ENCODE measurements at regions not wholly inside any gene's neighbourhood (a gene's known extent, or its start where the extent isn't known, plus 50 kb on each side); places are given as distances from the start of the nearest gene placed in this dataset.
"Not testable (repeated sequence)": the region's sequence is repeated elsewhere in the genome, so short reads cannot be mapped to it uniquely, and the experiment has no call there.

- H3K27me3 ChIP-seq (ENCODE audit: control insufficient read depth, insufficient read depth, low read length, poor library complexity, severe bottlenecking); H3K4me1 ChIP-seq (ENCODE audit: control insufficient read depth, insufficient read depth, low read length); H3K36me3 ChIP-seq (ENCODE audit: control insufficient read depth, insufficient read depth, low read length); H3K4me3 ChIP-seq (ENCODE audit: insufficient read depth, low read depth, low read length); H3K9me3 ChIP-seq (ENCODE audit: control insufficient read depth, low read length); H3K27ac ChIP-seq (ENCODE audit: insufficient read depth, low read depth, low read length, poor library complexity, severe bottlenecking): not testable (repeated sequence)
- 97 to 100% methylated on average over 1 to 2 of the region's 3 CpGs for WGBS, 2 experiments
Measured at GRCh38 chr7:66476056-66476455, 152.6 kb upstream of the KCTD7 start.

GRCh38 chr7:66477822-66478397, 150.8 kb upstream of the KCTD7 start:
- H3K36me3 ChIP-seq (ENCODE audit: control insufficient read depth, insufficient read depth, low read length); H3K4me1 ChIP-seq (ENCODE audit: control insufficient read depth, insufficient read depth, low read length); H3K9me3 ChIP-seq (ENCODE audit: control insufficient read depth, low read length); H3K27me3 ChIP-seq (ENCODE audit: control insufficient read depth, insufficient read depth, low read length, poor library complexity, severe bottlenecking); H3K4me3 ChIP-seq (ENCODE audit: insufficient read depth, low read depth, low read length); H3K27ac ChIP-seq (ENCODE audit: insufficient read depth, low read depth, low read length, poor library complexity, severe bottlenecking): not testable (repeated sequence)
- 84 to 100% methylated on average over 2 to 3 of the region's 3 CpGs for WGBS, 2 experiments

- H3K27ac ChIP-seq (ENCODE audit: insufficient read depth, low read depth, low read length, poor library complexity, severe bottlenecking); H3K4me3 ChIP-seq (ENCODE audit: insufficient read depth, low read depth, low read length); H3K4me1 ChIP-seq (ENCODE audit: control insufficient read depth, insufficient read depth, low read length); H3K36me3 ChIP-seq (ENCODE audit: control insufficient read depth, insufficient read depth, low read length); H3K9me3 ChIP-seq (ENCODE audit: control insufficient read depth, low read length); H3K27me3 ChIP-seq (ENCODE audit: control insufficient read depth, insufficient read depth, low read length, poor library complexity, severe bottlenecking): not testable (repeated sequence)
- WGBS, 2 experiments, result no CpG with 5 or more reads among the region's 1 CpG
Measured at GRCh38 chr7:66481229-66481628, 147.5 kb upstream of the KCTD7 start.

GRCh38 chr7:66489065-66489464, 139.6 kb upstream of the KCTD7 start:
- 93 to 95% methylated on average over 8 of the region's 8 CpGs for WGBS, 2 experiments
- not testable (repeated sequence) for H3K4me1 ChIP-seq (ENCODE audit: control insufficient read depth, insufficient read depth, low read length)

GRCh38 chr7:66489741-66490140, 138.9 kb upstream of the KCTD7 start:
- not testable (repeated sequence) for H3K4me3 ChIP-seq (ENCODE audit: insufficient read depth, low read depth, low read length); H3K4me1 ChIP-seq (ENCODE audit: control insufficient read depth, insufficient read depth, low read length); H3K36me3 ChIP-seq (ENCODE audit: control insufficient read depth, insufficient read depth, low read length); H3K27ac ChIP-seq (ENCODE audit: insufficient read depth, low read depth, low read length, poor library complexity, severe bottlenecking); H3K9me3 ChIP-seq (ENCODE audit: control insufficient read depth, low read length); H3K27me3 ChIP-seq (ENCODE audit: control insufficient read depth, insufficient read depth, low read length, poor library complexity, severe bottlenecking)
- WGBS, 2 experiments, result 95% methylated on average over 2 of the region's 2 CpGs

More at GRCh38 chr7:66489065-66489464, 139.6 kb upstream of the KCTD7 start:
- H3K4me3 ChIP-seq (ENCODE audit: insufficient read depth, low read depth, low read length); H3K27ac ChIP-seq (ENCODE audit: insufficient read depth, low read depth, low read length, poor library complexity, severe bottlenecking); H3K36me3 ChIP-seq (ENCODE audit: control insufficient read depth, insufficient read depth, low read length); H3K27me3 ChIP-seq (ENCODE audit: control insufficient read depth, insufficient read depth, low read length, poor library complexity, severe bottlenecking); H3K9me3 ChIP-seq (ENCODE audit: control insufficient read depth, low read length): not testable (repeated sequence)

- not testable (repeated sequence) for H3K27me3 ChIP-seq (ENCODE audit: control insufficient read depth, insufficient read depth, low read length, poor library complexity, severe bottlenecking)
- WGBS, 2 experiments, result 84 to 85% methylated on average over 10 of the region's 11 CpGs
Measured at GRCh38 chr7:66490979-66491378, 137.7 kb upstream of the KCTD7 start.

GRCh38 chr7:66492405-66492804, 136.3 kb upstream of the KCTD7 start:
- H3K9me3 ChIP-seq (ENCODE audit: control insufficient read depth, low read length); H3K27me3 ChIP-seq (ENCODE audit: control insufficient read depth, insufficient read depth, low read length, poor library complexity, severe bottlenecking); H3K27ac ChIP-seq (ENCODE audit: insufficient read depth, low read depth, low read length, poor library complexity, severe bottlenecking); H3K36me3 ChIP-seq (ENCODE audit: control insufficient read depth, insufficient read depth, low read length); H3K4me1 ChIP-seq (ENCODE audit: control insufficient read depth, insufficient read depth, low read length): not testable (repeated sequence)
- peak overlapping the region; percentile 71 for H3K4me3 ChIP-seq (ENCODE audit: insufficient read depth, low read depth, low read length)
- 90 to 94% methylated on average over 7 of the region's 7 CpGs for WGBS, 2 experiments

More at GRCh38 chr7:66490979-66491378, 137.7 kb upstream of the KCTD7 start:
- not testable (repeated sequence) for H3K4me3 ChIP-seq (ENCODE audit: insufficient read depth, low read depth, low read length); H3K36me3 ChIP-seq (ENCODE audit: control insufficient read depth, insufficient read depth, low read length); H3K27ac ChIP-seq (ENCODE audit: insufficient read depth, low read depth, low read length, poor library complexity, severe bottlenecking); H3K4me1 ChIP-seq (ENCODE audit: control insufficient read depth, insufficient read depth, low read length); H3K9me3 ChIP-seq (ENCODE audit: control insufficient read depth, low read length)

GRCh38 chr7:66493235-66494205, 135.2 kb upstream of the KCTD7 start:
- Histone ChIP-seq H3K36me3 (ENCODE audit: control insufficient read depth, insufficient read depth, low read length) (no peaks in the 10 kb centered on the region), H3K4me3 (ENCODE audit: insufficient read depth, low read depth, low read length) (peak overlapping the region; percentile 71), H3K27me3 (ENCODE audit: control insufficient read depth, insufficient read depth, low read length, poor library complexity, severe bottlenecking) (no peaks in the 10 kb centered on the region), H3K4me1 (ENCODE audit: control insufficient read depth, insufficient read depth, low read length) (no peaks in the 10 kb centered on the region), H3K9me3 (ENCODE audit: control insufficient read depth, low read length) (no peaks in the 10 kb centered on the region), H3K27ac (ENCODE audit: insufficient read depth, low read depth, low read length, poor library complexity, severe bottlenecking) (peak overlapping the region; percentile 86)
- 1% methylated on average over 68 of the region's 68 CpGs for WGBS, 2 experiments

GRCh38 chr7:66497346-66497745, 131.3 kb upstream of the KCTD7 start:
- WGBS, 2 experiments, result 89 to 90% methylated on average over 5 of the region's 5 CpGs
- Histone ChIP-seq H3K4me1 (ENCODE audit: control insufficient read depth, insufficient read depth, low read length) (no peaks in the 10 kb centered on the region), H3K4me3 (ENCODE audit: insufficient read depth, low read depth, low read length) (no peak overlapping the region), H3K9me3 (ENCODE audit: control insufficient read depth, low read length) (no peaks in the 10 kb centered on the region), H3K36me3 (ENCODE audit: control insufficient read depth, insufficient read depth, low read length) (no peaks in the 10 kb centered on the region), H3K27ac (ENCODE audit: insufficient read depth, low read depth, low read length, poor library complexity, severe bottlenecking) (no peak overlapping the region), H3K27me3 (ENCODE audit: control insufficient read depth, insufficient read depth, low read length, poor library complexity, severe bottlenecking) (no peaks in the 10 kb centered on the region)

GRCh38 chr7:66500087-66500486, 128.6 kb upstream of the KCTD7 start:
- Histone ChIP-seq H3K4me1 (ENCODE audit: control insufficient read depth, insufficient read depth, low read length) (no peaks in the 10 kb centered on the region), H3K4me3 (ENCODE audit: insufficient read depth, low read depth, low read length) (no peak overlapping the region), H3K27me3 (ENCODE audit: control insufficient read depth, insufficient read depth, low read length, poor library complexity, severe bottlenecking) (no peaks in the 10 kb centered on the region), H3K9me3 (ENCODE audit: control insufficient read depth, low read length) (no peaks in the 10 kb centered on the region), H3K36me3 (ENCODE audit: control insufficient read depth, insufficient read depth, low read length) (no peaks in the 10 kb centered on the region), H3K27ac (ENCODE audit: insufficient read depth, low read depth, low read length, poor library complexity, severe bottlenecking) (no peak overlapping the region)
- WGBS, 2 experiments, result 83 to 93% methylated on average over 2 to 3 of the region's 3 CpGs

Data from ectodermal cell (in vitro differentiated cells).